Natural killer cell (primary cell): ENCODE measurements at regions not wholly inside any gene's neighbourhood (a gene's known extent, or its start where the extent isn't known, plus 50 kb on each side); places are given as distances from the start of the nearest gene placed in this dataset.

Experiments used
- ATAC-seq, 3 donors: fragments of 150-1000 bp in 2 of 3; fragments of 200-7000 bp in 1 of 3; cut with Tn5 transposase; 1 replicate in 1 of 3; 2 replicates in 2 of 3; pipeline ENCODE4 v1.10.0; 2021; ENCODE audit warnings: mild to moderate bottlenecking in 2 of 3, moderate library complexity in 2 of 3
- DNase-seq, 2 donors: peaks; one replicate each; pipeline versions ENCODE4 v3.0.0 to v3.0.0-alpha.2; 2013 to 2021; ENCODE audit warnings: mixed read lengths in 1 of 2
- H3K27ac ChIP-seq: one replicate; pipeline ENCODE4 v1.5.1; 2013; ENCODE audit warnings: mild to moderate bottlenecking, low read length
- H3K27me3 ChIP-seq: one replicate; pipeline ENCODE4 v1.6.1; 2013; ENCODE audit warnings: low read length; ENCODE audit not compliant: control insufficient read depth, insufficient read depth
- H3K36me3 ChIP-seq: one replicate; pipeline ENCODE4 v1.6.1; 2013; ENCODE audit warnings: low read length; ENCODE audit not compliant: control insufficient read depth, insufficient read depth
- H3K4me1 ChIP-seq: one replicate; pipeline ENCODE4 v1.6.1; 2013; ENCODE audit warnings: low read length; ENCODE audit not compliant: control insufficient read depth, insufficient read depth
- H3K4me3 ChIP-seq: one replicate; pipeline ENCODE4 v1.5.1; 2013; ENCODE audit warnings: low read length
- H3K9me3 ChIP-seq: one replicate; pipeline ENCODE4 v1.6.1; 2013; ENCODE audit warnings: low read length; ENCODE audit not compliant: control insufficient read depth, insufficient read depth
- H3K27ac Mint-ChIP-seq, 2 donors: one replicate each; pipeline ENCODE4 v1.8.0; 2022; ENCODE audit warnings: mild to moderate bottlenecking in 2 of 2, mixed read lengths in 2 of 2, moderate library complexity in 1 of 2
- H3K27me3 Mint-ChIP-seq, 2 donors: one replicate each; pipeline ENCODE4 v1.8.0; 2022; ENCODE audit warnings: low read depth in 2 of 2, mixed read lengths in 2 of 2
- H3K36me3 Mint-ChIP-seq: one replicate; pipeline ENCODE4 v1.8.0; 2022; ENCODE audit warnings: mixed read lengths
- H3K4me1 Mint-ChIP-seq, 2 donors: one replicate each; pipeline ENCODE4 v1.8.0; 2022; ENCODE audit warnings: mixed read lengths in 2 of 2
- H3K4me3 Mint-ChIP-seq: one replicate; pipeline ENCODE4 v1.8.0; 2022; ENCODE audit warnings: mild to moderate bottlenecking, moderate library complexity, mixed read lengths
- H3K9me3 Mint-ChIP-seq, 2 donors: one replicate each; pipeline ENCODE4 v1.8.0; 2022; ENCODE audit warnings: mixed read lengths in 2 of 2
- WGBS: methylation state at CpG from one replicate; pipeline ENCODE4 v1.1.7; 2013; ENCODE audit warnings: missing lambda C conversion rate; ENCODE audit not compliant: insufficient coverage; 5-methylcytosine and 5-hydroxymethylcytosine counted together
- intact Hi-C: fragments of 100-400 bp; cut with micrococcal nuclease; formaldehyde crosslinking; loops from one replicate; pipeline ENCODE4 v1.14.2; 2022
- TF ChIP-seq, protein P1 (sequence below): fragments of 200-600 bp; IDR thresholded peaks from one replicate; pipeline ENCODE4 v1.8.0; 2022; ENCODE audit warnings: antibody characterized with exemption

DNA sequence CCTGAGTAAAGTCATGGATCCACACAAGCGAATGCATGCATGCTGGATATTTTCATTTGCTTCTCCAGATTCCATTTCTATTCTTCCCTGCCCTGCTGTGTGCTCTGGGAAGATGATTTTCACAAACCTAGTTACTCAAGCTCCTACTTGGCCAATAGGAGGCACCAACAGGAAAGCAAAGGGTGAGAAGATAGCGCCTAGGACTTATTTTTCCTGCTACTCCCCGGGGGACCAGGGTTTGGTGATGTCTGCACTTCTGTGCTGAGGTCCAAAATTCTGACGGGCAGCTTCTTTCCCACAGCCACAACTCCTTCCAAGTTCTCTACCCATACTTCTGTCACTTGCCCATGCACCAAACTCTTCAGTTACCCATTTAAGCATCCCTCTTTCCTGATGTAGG, 509.3 kb upstream of the TENM4 start:
- DNase-seq (no peak), ATAC-seq (no peak)
- intact Hi-C loops = no loop called here
- Mint-ChIP-seq H3K9me3 (peaks cover 9 to 15% of the 10 kb centered on the region in 2 donors), H3K27me3 (no peaks in the 10 kb centered on the region), H3K27ac (no peak overlapping the region), H3K36me3 (no peaks in the 10 kb centered on the region), H3K4me3 (no peak overlapping the region), H3K4me1 (no peaks in the 10 kb centered on the region)
- TF ChIP-seq, protein P1, sequence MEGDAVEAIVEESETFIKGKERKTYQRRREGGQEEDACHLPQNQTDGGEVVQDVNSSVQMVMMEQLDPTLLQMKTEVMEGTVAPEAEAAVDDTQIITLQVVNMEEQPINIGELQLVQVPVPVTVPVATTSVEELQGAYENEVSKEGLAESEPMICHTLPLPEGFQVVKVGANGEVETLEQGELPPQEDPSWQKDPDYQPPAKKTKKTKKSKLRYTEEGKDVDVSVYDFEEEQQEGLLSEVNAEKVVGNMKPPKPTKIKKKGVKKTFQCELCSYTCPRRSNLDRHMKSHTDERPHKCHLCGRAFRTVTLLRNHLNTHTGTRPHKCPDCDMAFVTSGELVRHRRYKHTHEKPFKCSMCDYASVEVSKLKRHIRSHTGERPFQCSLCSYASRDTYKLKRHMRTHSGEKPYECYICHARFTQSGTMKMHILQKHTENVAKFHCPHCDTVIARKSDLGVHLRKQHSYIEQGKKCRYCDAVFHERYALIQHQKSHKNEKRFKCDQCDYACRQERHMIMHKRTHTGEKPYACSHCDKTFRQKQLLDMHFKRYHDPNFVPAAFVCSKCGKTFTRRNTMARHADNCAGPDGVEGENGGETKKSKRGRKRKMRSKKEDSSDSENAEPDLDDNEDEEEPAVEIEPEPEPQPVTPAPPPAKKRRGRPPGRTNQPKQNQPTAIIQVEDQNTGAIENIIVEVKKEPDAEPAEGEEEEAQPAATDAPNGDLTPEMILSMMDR = no peak
- H3K27ac ChIP-seq = no peak overlapping the region
- H3K27me3 ChIP-seq = no peaks in the 10 kb centered on the region
- H3K9me3 ChIP-seq = no peaks in the 10 kb centered on the region
- no peaks in the 10 kb centered on the region for H3K36me3 ChIP-seq
- H3K4me3 ChIP-seq = no peak overlapping the region
- WGBS = 66% methylated on average over 4 of the region's 4 CpGs
- H3K4me1 ChIP-seq = no peaks in the 10 kb centered on the region

DNA sequence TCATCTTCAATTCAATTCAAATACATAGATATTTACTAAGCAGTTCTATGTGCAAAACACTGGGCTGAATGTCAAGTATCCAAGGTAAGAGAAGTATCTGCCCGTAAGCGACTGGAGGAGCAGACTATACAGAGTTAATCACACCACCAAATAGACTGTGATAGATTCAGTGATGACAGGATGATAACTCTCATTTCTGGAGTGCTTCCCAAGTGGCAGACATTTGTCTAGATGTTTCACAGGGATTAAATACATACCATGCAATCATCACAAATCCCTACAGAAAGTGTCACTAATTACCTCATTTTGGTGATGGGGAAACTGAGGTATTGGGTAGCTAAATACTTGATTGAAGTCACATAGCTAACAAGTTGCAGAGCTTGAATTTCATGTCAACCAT, 508.7 kb upstream of the TENM4 start:
- Histone ChIP-seq H3K27ac (no peak overlapping the region), H3K36me3 (no peaks in the 10 kb centered on the region), H3K27me3 (no peaks in the 10 kb centered on the region), H3K4me1 (no peaks in the 10 kb centered on the region), H3K4me3 (no peak overlapping the region), H3K9me3 (no peaks in the 10 kb centered on the region)
- Mint-ChIP-seq H3K9me3 (peaks cover 8 to 15% of the 10 kb centered on the region in 2 donors), H3K4me3 (no peak overlapping the region), H3K4me1 (no peaks in the 10 kb centered on the region), H3K27ac (no peak overlapping the region), H3K27me3 (no peaks in the 10 kb centered on the region), H3K36me3 (no peaks in the 10 kb centered on the region)
- TF ChIP-seq, protein P1 = no peak
- ATAC-seq (no peak), DNase-seq (no peak)
- intact Hi-C loops = loop anchor here (10.0 kb wide), 1 partner anchor 65 kb away; no protein-coding TSS in a partner anchor
- WGBS = 93% methylated on average over 2 of the region's 2 CpGs

- 93% methylated on average over 1 of the region's 2 CpGs for WGBS
- Mint-ChIP-seq H3K4me1 (no peaks in the 10 kb centered on the region), H3K9me3 (peaks cover 18 to 20% of the 10 kb centered on the region in 2 donors), H3K36me3 (peaks cover 15% of the 10 kb centered on the region), H3K27me3 (no peaks in the 10 kb centered on the region), H3K27ac (no peak overlapping the region), H3K4me3 (no peak overlapping the region)
- Histone ChIP-seq H3K4me3 (no peak overlapping the region), H3K27me3 (no peaks in the 10 kb centered on the region), H3K36me3 (no peaks in the 10 kb centered on the region), H3K9me3 (no peaks in the 10 kb centered on the region), H3K4me1 (no peaks in the 10 kb centered on the region), H3K27ac (no peak overlapping the region)
- ATAC-seq (no peak), DNase-seq (no peak)
- intact Hi-C loops = loop anchor here (10.0 kb wide), 1 partner anchor 58 kb away; no protein-coding TSS in a partner anchor
- TF ChIP-seq, protein P1 = no peak
Measured at GRCh38 chr11:79942646-79943045, 501.8 kb upstream of the TENM4 start.

GRCh38 chr11:79942090-79942489, 501.3 kb upstream of the TENM4 start:
- H3K4me3 Mint-ChIP-seq = no peak overlapping the region
- no peaks in the 10 kb centered on the region for H3K9me3 ChIP-seq
- no peaks in the 10 kb centered on the region for H3K27me3 ChIP-seq
- H3K27me3 Mint-ChIP-seq = no peaks in the 10 kb centered on the region
- H3K27ac Mint-ChIP-seq = no peak overlapping the region
- H3K4me1 Mint-ChIP-seq = no peaks in the 10 kb centered on the region
- intact Hi-C loops = loop anchor here (10.0 kb wide), 1 partner anchor 57 kb away; no protein-coding TSS in a partner anchor
- WGBS = 66% methylated on average over 2 of the region's 2 CpGs
- ATAC-seq = no peak
- H3K9me3 Mint-ChIP-seq = peaks cover 16 to 19% of the 10 kb centered on the region in 2 donors
- no peaks in the 10 kb centered on the region for H3K4me1 ChIP-seq
- H3K27ac ChIP-seq = no peak overlapping the region
- DNase-seq = no peak
- H3K36me3 Mint-ChIP-seq = peaks cover 15% of the 10 kb centered on the region
- H3K4me3 ChIP-seq = no peak overlapping the region
- TF ChIP-seq, protein P1 = no peak
- H3K36me3 ChIP-seq = no peaks in the 10 kb centered on the region
